Coronary artery (tissue), 2 donors: ENCODE measurements at regions not wholly inside any gene's neighbourhood (a gene's known extent, or its start where the extent isn't known, plus 50 kb on each side); places are given as distances from the start of the nearest gene placed in this dataset.
"Not testable (repeated sequence)": the region's sequence is repeated elsewhere in the genome, so short reads cannot be mapped to it uniquely, and the experiment has no call there.

Experiments used
- DNase-seq: peaks from one replicate; pipeline ENCODE4 v3.0.0-alpha.2; 2017; ENCODE audit warnings: low spot score
- H3K27ac ChIP-seq, 2 donors: fragments of 200-600 bp; sonication (generic); one replicate each; pipeline ENCODE4 v1.5.1; 2016 to 2019
- H3K4me3 ChIP-seq: fragments of 200-600 bp; sonication (generic); 2 replicates; pipeline ENCODE4 v1.5.1; 2016; ENCODE audit warnings: mild to moderate bottlenecking, moderate library complexity
- TF ChIP-seq, protein P1 (sequence below): fragments of 200-600 bp; sonication (generic); IDR thresholded peaks from one replicate; pipeline ENCODE4 v1.5.1; 2019; ENCODE audit warnings: antibody characterized with exemption

- DNase-seq, result no peak
- no peak overlapping the region for H3K4me3 ChIP-seq
- TF ChIP-seq, protein P1, sequence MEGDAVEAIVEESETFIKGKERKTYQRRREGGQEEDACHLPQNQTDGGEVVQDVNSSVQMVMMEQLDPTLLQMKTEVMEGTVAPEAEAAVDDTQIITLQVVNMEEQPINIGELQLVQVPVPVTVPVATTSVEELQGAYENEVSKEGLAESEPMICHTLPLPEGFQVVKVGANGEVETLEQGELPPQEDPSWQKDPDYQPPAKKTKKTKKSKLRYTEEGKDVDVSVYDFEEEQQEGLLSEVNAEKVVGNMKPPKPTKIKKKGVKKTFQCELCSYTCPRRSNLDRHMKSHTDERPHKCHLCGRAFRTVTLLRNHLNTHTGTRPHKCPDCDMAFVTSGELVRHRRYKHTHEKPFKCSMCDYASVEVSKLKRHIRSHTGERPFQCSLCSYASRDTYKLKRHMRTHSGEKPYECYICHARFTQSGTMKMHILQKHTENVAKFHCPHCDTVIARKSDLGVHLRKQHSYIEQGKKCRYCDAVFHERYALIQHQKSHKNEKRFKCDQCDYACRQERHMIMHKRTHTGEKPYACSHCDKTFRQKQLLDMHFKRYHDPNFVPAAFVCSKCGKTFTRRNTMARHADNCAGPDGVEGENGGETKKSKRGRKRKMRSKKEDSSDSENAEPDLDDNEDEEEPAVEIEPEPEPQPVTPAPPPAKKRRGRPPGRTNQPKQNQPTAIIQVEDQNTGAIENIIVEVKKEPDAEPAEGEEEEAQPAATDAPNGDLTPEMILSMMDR, result no peak
- H3K27ac ChIP-seq, result no peak overlapping the region
Observed at GRCh38 chr5:10106806-10107205, 142.9 kb downstream of the ATPSCKMT start.

- DNase-seq, result no peak
- no peak overlapping the region for H3K4me3 ChIP-seq
- no peak overlapping the region for H3K27ac ChIP-seq
- TF ChIP-seq, protein P1, result no peak
Observed at GRCh38 chr5:10106285-10106684, 143.4 kb downstream of the ATPSCKMT start.

GRCh38 chr5:10102706-10103497 is 146.8 kb downstream of the ATPSCKMT start:
- TF ChIP-seq, protein P1, result no peak
- DNase-seq, result no peak

DNA sequence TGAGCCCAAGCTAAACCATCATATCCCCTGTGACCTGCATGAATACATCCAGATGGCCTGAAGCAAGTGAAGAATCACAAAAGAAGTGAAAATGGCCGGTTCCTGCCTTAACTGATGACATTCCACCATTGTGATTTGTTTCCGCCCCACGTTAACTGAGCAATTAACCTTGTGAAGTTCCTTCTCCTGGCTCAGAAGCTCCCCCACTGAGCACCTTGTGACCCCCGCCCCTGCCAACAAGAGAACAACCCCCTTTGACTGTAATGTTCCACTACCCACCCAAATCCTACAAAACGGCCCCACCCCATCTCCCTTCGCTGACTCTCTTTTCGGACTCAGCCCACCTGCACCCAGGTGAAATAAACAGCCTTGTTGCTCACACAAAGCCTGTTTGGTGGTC is 147.5 kb downstream of the ATPSCKMT start:
- DNase-seq, H3K4me3 ChIP-seq, H3K27ac ChIP-seq: not testable (repeated sequence)

More at GRCh38 chr5:10102706-10103497, 146.8 kb downstream of the ATPSCKMT start:
- no peak overlapping the region for H3K27ac ChIP-seq
- no peak overlapping the region for H3K4me3 ChIP-seq

DNA sequence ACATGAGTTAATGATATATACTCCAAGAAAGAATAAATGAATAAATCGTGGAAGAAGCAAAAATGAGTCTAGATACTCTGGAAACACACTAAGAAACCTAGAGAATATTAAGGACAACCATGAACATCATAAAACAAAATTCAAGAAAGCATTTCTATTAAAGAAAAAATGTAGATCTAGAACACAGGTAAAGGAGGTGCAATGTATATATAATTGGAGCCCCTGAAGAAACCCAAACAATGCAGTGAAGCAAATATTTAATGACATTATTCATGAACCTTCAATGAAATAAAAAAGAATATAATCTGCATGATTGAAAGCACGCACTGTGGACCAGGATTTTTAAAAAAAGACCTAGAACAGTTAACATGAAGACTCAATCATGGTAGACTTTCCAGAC is 150.1 kb downstream of the ATPSCKMT start:
- TF ChIP-seq, protein P1, result no peak
- Histone ChIP-seq H3K27ac (no peak overlapping the region), H3K4me3 (no peak overlapping the region)
- no peak for DNase-seq

GRCh38 chr5:10091701-10092100 is 158.0 kb downstream of the ATPSCKMT start:
- TF ChIP-seq, protein P1, result no peak
- no peak for DNase-seq
- no peak overlapping the region for H3K27ac ChIP-seq
- no peak overlapping the region for H3K4me3 ChIP-seq

GRCh38 chr5:10090074-10090473 is 159.6 kb downstream of the ATPSCKMT start:
- Histone ChIP-seq H3K27ac (no peak overlapping the region), H3K4me3 (no peak overlapping the region)
- no peak for DNase-seq
- TF ChIP-seq, protein P1, result no peak
